Tibial artery (tissue), 4 donors: ENCODE measurements at regions not wholly inside any gene's neighbourhood (a gene's known extent, or its start where the extent isn't known, plus 50 kb on each side); places are given as distances from the start of the nearest gene placed in this dataset.

Experiments used
- DNase-seq, 2 donors: peaks; one replicate each; pipeline ENCODE4 v3.0.0-alpha.2; 2019
- H3K27ac ChIP-seq, 2 donors: fragments of 200-600 bp; sonication (generic) in 1 of 2; 1 replicate in 1 of 2; 2 replicates in 1 of 2; pipeline ENCODE4 v1.5.1; 2018 to 2019; ENCODE audit warnings: mild to moderate bottlenecking in 1 of 2
- H3K27me3 ChIP-seq, 2 donors: fragments of 200-600 bp; sonication (generic) in 1 of 2; one replicate each; pipeline versions ENCODE4 v1.5.1 to v1.6.0; 2016 to 2019
- H3K36me3 ChIP-seq, 3 donors: fragments of 200-600 bp; sonication (generic) in 2 of 3; one replicate each; pipeline ENCODE4 v1.5.1; 2016 to 2019; ENCODE audit warnings: mild to moderate bottlenecking in 2 of 3
- H3K4me1 ChIP-seq, 4 donors: fragments of 200-600 bp; sonication (generic) in 2 of 4; 1 replicate in 3 of 4; 2 replicates in 1 of 4; pipeline ENCODE4 v1.5.1; 2016 to 2019
- H3K4me3 ChIP-seq, 2 donors: fragments of 200-600 bp; sonication (generic) in 1 of 2; 1 replicate in 1 of 2; 2 replicates in 1 of 2; pipeline ENCODE4 v1.5.1; 2018 to 2019; ENCODE audit warnings: mild to moderate bottlenecking in 2 of 2
- H3K9me3 ChIP-seq, 3 donors: fragments of 200-600 bp; sonication (generic) in 1 of 3; one replicate each; pipeline ENCODE4 v1.5.1; 2016 to 2019
- CTCF ChIP-seq, 2 experiments: fragments of 200-600 bp in 1 of 2; fragments of 450-650 bp in 1 of 2; IDR thresholded peaks; one replicate each; pipeline ENCODE4 v1.5.1; 2017 to 2019; ENCODE audit warnings: antibody characterized with exemption in 2 of 2, mild to moderate bottlenecking in 1 of 2, moderate library complexity in 1 of 2
- intact Hi-C: fragments of 100-400 bp; cut with DNase I; formaldehyde crosslinking; loops from one replicate; pipeline ENCODE4 v1.15.0; 2023; ENCODE audit warnings: low total_unique reads

GRCh38 chrX:68932611-68933010 lies 103.8 kb downstream of the EFNB1 start:
- no peaks in the 10 kb centered on the region for H3K27me3 ChIP-seq
- intact Hi-C loops = no loop called here
- H3K36me3 ChIP-seq = no peaks in the 10 kb centered on the region
- no peak overlapping the region for H3K4me3 ChIP-seq
- peak in 1 of 2 donors; percentile 62 for DNase-seq
- H3K9me3 ChIP-seq = no peaks in the 10 kb centered on the region
- no peak for TF ChIP-seq CTCF (IDR thresholded peaks at IDR 0.05)
- no peak overlapping the region for H3K27ac ChIP-seq
- H3K4me1 ChIP-seq = peaks cover 0 to 19% (median 2%) of the 10 kb centered on the region in 4 donors

- H3K27me3 ChIP-seq = no peaks in the 10 kb centered on the region
- TF ChIP-seq CTCF (IDR thresholded peaks at IDR 0.05) = no peak
- H3K4me3 ChIP-seq = no peak overlapping the region
- H3K4me1 ChIP-seq = peaks cover 0 to 19% (median 2%) of the 10 kb centered on the region in 4 donors
- no peaks in the 10 kb centered on the region for H3K36me3 ChIP-seq
- intact Hi-C loops = no loop called here
- DNase-seq = peak; percentile 36 to 66
- no peak overlapping the region for H3K27ac ChIP-seq
- no peaks in the 10 kb centered on the region for H3K9me3 ChIP-seq
Observed at GRCh38 chrX:68931345-68931744, 102.5 kb downstream of the EFNB1 start.

- Histone ChIP-seq H3K9me3 (no peaks in the 10 kb centered on the region), H3K4me1 (peaks cover 0 to 19% (median 2%) of the 10 kb centered on the region in 4 donors), H3K4me3 (no peak overlapping the region), H3K27me3 (no peaks in the 10 kb centered on the region), H3K27ac (no peak overlapping the region), H3K36me3 (no peaks in the 10 kb centered on the region)
- no peak for TF ChIP-seq CTCF (IDR thresholded peaks at IDR 0.05)
- no peak for DNase-seq
- intact Hi-C loops = no loop called here
Observed at GRCh38 chrX:68930542-68931317, 101.9 kb downstream of the EFNB1 start.

GRCh38 chrX:68929332-68930150 lies 100.7 kb downstream of the EFNB1 start:
- Histone ChIP-seq H3K4me3 (no peak overlapping the region), H3K4me1 (peaks cover 0 to 19% (median 2%) of the 10 kb centered on the region in 4 donors), H3K9me3 (no peaks in the 10 kb centered on the region), H3K27ac (no peak overlapping the region), H3K36me3 (no peaks in the 10 kb centered on the region), H3K27me3 (no peaks in the 10 kb centered on the region)
- intact Hi-C loops = no loop called here
- no peak for TF ChIP-seq CTCF (IDR thresholded peaks at IDR 0.05)
- DNase-seq = no peak

GRCh38 chrX:68928401-68928800 lies 99.6 kb downstream of the EFNB1 start:
- H3K4me3 ChIP-seq = no peak overlapping the region
- H3K27ac ChIP-seq = no peak overlapping the region
- no peaks in the 10 kb centered on the region for H3K27me3 ChIP-seq
- H3K36me3 ChIP-seq = no peaks in the 10 kb centered on the region
- intact Hi-C loops = no loop called here
- no peaks in the 10 kb centered on the region for H3K9me3 ChIP-seq
- no peak for DNase-seq
- peaks cover 0 to 19% (median 2%) of the 10 kb centered on the region in 4 donors for H3K4me1 ChIP-seq
- no peak for TF ChIP-seq CTCF (IDR thresholded peaks at IDR 0.05)
